NT2/D1 (cell line): ENCODE measurements at regions not wholly inside any gene's neighbourhood (a gene's known extent, or its start where the extent isn't known, plus 50 kb on each side); places are given as distances from the start of the nearest gene placed in this dataset.

ENCODE experiments used
- SUZ12 ChIP-seq: IDR thresholded peaks from 2 replicates; pipeline ENCODE4 v1.6.1; 2011; ENCODE audit not compliant: insufficient read length, insufficient read depth; ENCODE audit errors: extremely low read depth
- YY1 ChIP-seq: IDR thresholded peaks from 2 replicates; pipeline ENCODE4 v1.6.1; 2011; ENCODE audit not compliant: insufficient read length, insufficient read depth
- ZNF274 ChIP-seq: IDR thresholded peaks from 2 replicates; pipeline ENCODE4 v1.6.1; 2011; ENCODE audit warnings: mild to moderate bottlenecking, low read depth, low read length

DNA sequence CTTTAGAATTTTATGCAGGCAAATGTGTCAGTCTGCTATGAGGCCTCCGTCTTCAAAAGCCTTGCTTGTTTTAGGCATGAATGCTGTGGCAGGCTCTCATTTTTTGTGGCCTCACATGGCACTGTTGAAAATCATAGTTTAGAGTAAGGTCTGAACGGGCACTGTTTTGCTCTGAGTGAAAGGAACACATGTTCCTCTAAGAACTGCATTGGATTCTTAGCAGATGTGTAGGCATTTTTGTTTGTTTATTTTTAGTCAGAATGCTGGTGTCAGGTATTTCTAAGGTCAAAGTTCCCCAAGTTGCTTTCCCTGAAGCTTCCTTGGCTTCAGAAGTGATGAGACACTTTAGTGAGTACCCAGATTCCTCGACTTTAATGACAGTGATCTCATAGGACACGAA is 173.7 kb downstream of the HS3ST3B1 start:
- TF ChIP-seq YY1 (no peak), ZNF274 (no peak), SUZ12 (no peak)
